ENCODE measurements at regions not wholly inside any gene's neighbourhood (a gene's known extent, or its start where the extent isn't known, plus 50 kb on each side); places are given as distances from the start of the nearest gene placed in this dataset.

- TF ChIP-seq REST (IDR thresholded peaks at IDR 0.05; ENCODE audit: low read depth), result no peak
These were observed 118.2 kb upstream of the KIF5B start (continued) for GRCh38 chr10:32174349-32174893.

- H2AFZ ChIP-seq (ENCODE audit: low read depth, low read length, poor library complexity, severe bottlenecking), result no peak overlapping the region
- POLR2A ChIA-PET, result no interaction called here
- H3K4me1 ChIP-seq (ENCODE audit: control insufficient read depth in 1 of 2, insufficient read depth in 2 of 2, low read length in 2 of 2), result peaks cover 0 to 4% of the 10 kb centered on the region in 2 experiments; a peak in 2 of 4 replicates
- H3K36me3 ChIP-seq (ENCODE audit: control insufficient read depth in 1 of 2, insufficient read depth in 2 of 2, low read length in 2 of 2), result no peaks in the 10 kb centered on the region
- RAD21 ChIA-PET (ENCODE audit: low non-redundant PET in 1 of 2, low total read pairs in 2 of 2, uncharacterized antibody in 2 of 2, unreplicated experiment in 2 of 2), result no interaction called here
- DNase-seq (ENCODE audit: low read depth, low spot score) (no peak), ATAC-seq (no peak)
- BruUV-seq (replicated peaks), result no TSS peak
- no peak overlapping the region for H3K9ac ChIP-seq (ENCODE audit: low read length)
- intact Hi-C loops (cut with micrococcal nuclease), result no loop called here
- no peak overlapping the region for H3K4me2 ChIP-seq (ENCODE audit: low read length)
- H3K79me2 ChIP-seq (ENCODE audit: insufficient read depth, low read length), result no peaks in the 10 kb centered on the region
- H3K9me2 ChIP-seq (ENCODE audit: insufficient read depth), result no peaks in the 10 kb centered on the region
- H3K4me3 ChIP-seq (replicated peaks in 1 of 2; ENCODE audit: low read depth in 1 of 2, low read length in 2 of 2), result no peak overlapping the region
- H4K20me1 ChIP-seq (ENCODE audit: insufficient read depth), result no peaks in the 10 kb centered on the region
- CTCF ChIA-PET, result interaction anchor here (1.2 kb wide), 1 partner anchor 309 kb away, joined by 3 read pairs; no protein-coding TSS in a partner anchor
- H3K27ac ChIP-seq (ENCODE audit: low read depth, low read length), result no peak overlapping the region
- no peaks in the 10 kb centered on the region for H3K9me3 ChIP-seq (ENCODE audit: control insufficient read depth in 1 of 2, insufficient read depth in 1 of 2, low read depth in 1 of 2, low read length in 2 of 2)
- no peaks in the 10 kb centered on the region for H3K27me3 ChIP-seq (ENCODE audit: insufficient read depth, low read length)
- TF ChIP-seq, protein P1, sequence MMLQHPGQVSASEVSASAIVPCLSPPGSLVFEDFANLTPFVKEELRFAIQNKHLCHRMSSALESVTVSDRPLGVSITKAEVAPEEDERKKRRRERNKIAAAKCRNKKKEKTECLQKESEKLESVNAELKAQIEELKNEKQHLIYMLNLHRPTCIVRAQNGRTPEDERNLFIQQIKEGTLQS (IDR thresholded peaks at IDR 0.05), result no peak
- TF ChIP-seq EGR1 (IDR thresholded peaks at IDR 0.05; ENCODE audit: low read depth), result no peak
- no peak for TF ChIP-seq EZH2phosphoT487 (IDR thresholded peaks at IDR 0.05; ENCODE audit: borderline replicate concordance)
- no peak for TF ChIP-seq CBX3 (IDR thresholded peaks at IDR 0.05; ENCODE audit: low read depth)
- TF ChIP-seq ZBTB33 (IDR thresholded peaks at IDR 0.05; ENCODE audit: extremely low read depth, insufficient replicate concordance, low read length), result no peak
- no peak for TF ChIP-seq SP1 (IDR thresholded peaks at IDR 0.05; ENCODE audit: low read depth)
- no peak for TF ChIP-seq CTCF (IDR thresholded peaks at IDR 0.05 in 2 of 3, conservative IDR thresholded peaks at IDR 0.05 in 1 of 3; ENCODE audit: borderline replicate concordance in 1 of 3, insufficient read depth in 1 of 3, low read depth in 2 of 3, low read length in 2 of 3)
- no peak for TF ChIP-seq REST (IDR thresholded peaks at IDR 0.05; ENCODE audit: low read depth)
- no peak for TF ChIP-seq SRF (IDR thresholded peaks at IDR 0.05; ENCODE audit: low read depth)
- TF ChIP-seq CEBPB (IDR thresholded peaks at IDR 0.05; ENCODE audit: low read depth), result no peak
- no peak for TF ChIP-seq ELF1 (IDR thresholded peaks at IDR 0.05; ENCODE audit: borderline replicate concordance, low read depth)
- TF ChIP-seq POLR2A (IDR thresholded peaks at IDR 0.05; ENCODE audit: borderline replicate concordance, extremely low read depth, insufficient read depth, insufficient read length), result no peak
- no peak for TF ChIP-seq FOSL1 (IDR thresholded peaks at IDR 0.05; ENCODE audit: low read depth)
These were observed 115.0 kb upstream of the KIF5B start for GRCh38 chr10:32171204-32171603.
